Brain microvascular endothelial cell (primary cell): ENCODE measurements at regions not wholly inside any gene's neighbourhood (a gene's known extent, or its start where the extent isn't known, plus 50 kb on each side); places are given as distances from the start of the nearest gene placed in this dataset.

ENCODE experiments used
- DNase-seq: peaks from one replicate; pipeline ENCODE4 v3.0.0-alpha.2; 2020
- H3K27ac ChIP-seq: fragments of 250-450 bp; sonication (Bioruptor Pico); 2 replicates; pipeline ENCODE4 v1.5.1; 2020; ENCODE audit warnings: mild to moderate bottlenecking, moderate library complexity
- H3K27me3 ChIP-seq: fragments of 250-450 bp; sonication (Bioruptor Pico); replicated peaks from 2 replicates; pipeline ENCODE4 v1.5.1; 2020; ENCODE audit warnings: mild to moderate bottlenecking
- H3K36me3 ChIP-seq: fragments of 250-450 bp; sonication (Bioruptor Pico); replicated peaks from 2 replicates; pipeline ENCODE4 v1.5.1; 2020; ENCODE audit warnings: mild to moderate bottlenecking
- H3K4me3 ChIP-seq: 2 replicates; pipeline ENCODE4 v1.5.1; 2011; ENCODE audit warnings: low read depth, mild to moderate bottlenecking, control low read depth, low read length, moderate library complexity
- CTCF ChIP-seq: IDR thresholded peaks from 2 replicates; pipeline ENCODE4 v1.5.1; 2011; ENCODE audit warnings: low read depth, mild to moderate bottlenecking, moderate library complexity, low read length, control low read depth, inconsistent platforms; ENCODE audit errors: missing control alignments
- in situ Hi-C: cut with HindIII; loops from 2 replicates; pipeline ENCODE4 v1.10.0; 2017; ENCODE audit warnings: low sequenced_read_pairs, low pct_ligation_motif_present

GRCh38 chr12:123061441-123062205 lies 81.1 kb downstream of the ARL6IP4 start:
- H3K36me3 ChIP-seq = no peaks in the 10 kb centered on the region
- DNase-seq = no peak
- in situ Hi-C loops = no loop called here
- no peak overlapping the region for H3K4me3 ChIP-seq
- no peak overlapping the region for H3K27ac ChIP-seq
- H3K27me3 ChIP-seq = no peaks in the 10 kb centered on the region
- no peak for TF ChIP-seq CTCF

GRCh38 chr12:123059500-123059899 lies 79.0 kb downstream of the ARL6IP4 start:
- in situ Hi-C loops = no loop called here
- no peak for TF ChIP-seq CTCF
- DNase-seq = no peak
- no peaks in the 10 kb centered on the region for H3K36me3 ChIP-seq
- H3K27me3 ChIP-seq = no peaks in the 10 kb centered on the region
- H3K4me3 ChIP-seq = no peak overlapping the region
- H3K27ac ChIP-seq = no peak overlapping the region

GRCh38 chr12:123058980-123059379 lies 78.5 kb downstream of the ARL6IP4 start:
- DNase-seq = no peak
- TF ChIP-seq CTCF = no peak
- H3K27me3 ChIP-seq = no peaks in the 10 kb centered on the region

GRCh38 chr12:123058481-123058880 lies 78.0 kb downstream of the ARL6IP4 start:
- Histone ChIP-seq H3K36me3 (no peaks in the 10 kb centered on the region), H3K27ac (no peak overlapping the region), H3K4me3 (no peak overlapping the region), H3K27me3 (no peaks in the 10 kb centered on the region)
- DNase-seq = no peak
- TF ChIP-seq CTCF = no peak
- in situ Hi-C loops = no loop called here

More at GRCh38 chr12:123058980-123059379, 78.5 kb downstream of the ARL6IP4 start:
- Histone ChIP-seq H3K27ac (no peak overlapping the region), H3K4me3 (no peak overlapping the region), H3K36me3 (no peaks in the 10 kb centered on the region)
- in situ Hi-C loops = no loop called here

GRCh38 chr12:123057513-123058265 lies 77.2 kb downstream of the ARL6IP4 start:
- no peak for DNase-seq
- Histone ChIP-seq H3K27ac (no peak overlapping the region), H3K4me3 (no peak overlapping the region), H3K36me3 (no peaks in the 10 kb centered on the region), H3K27me3 (no peaks in the 10 kb centered on the region)
- TF ChIP-seq CTCF = no peak
- in situ Hi-C loops = no loop called here
